GM19452 (cell line): ENCODE measurements at regions not wholly inside any gene's neighbourhood (a gene's known extent, or its start where the extent isn't known, plus 50 kb on each side); places are given as distances from the start of the nearest gene placed in this dataset.

Experiments used
- ATAC-seq: cut with Tn5 transposase; IDR thresholded peaks from one replicate; pipeline ENCODE4 v1.9.1; 2021; ENCODE audit not compliant: unreplicated experiment

DNA sequence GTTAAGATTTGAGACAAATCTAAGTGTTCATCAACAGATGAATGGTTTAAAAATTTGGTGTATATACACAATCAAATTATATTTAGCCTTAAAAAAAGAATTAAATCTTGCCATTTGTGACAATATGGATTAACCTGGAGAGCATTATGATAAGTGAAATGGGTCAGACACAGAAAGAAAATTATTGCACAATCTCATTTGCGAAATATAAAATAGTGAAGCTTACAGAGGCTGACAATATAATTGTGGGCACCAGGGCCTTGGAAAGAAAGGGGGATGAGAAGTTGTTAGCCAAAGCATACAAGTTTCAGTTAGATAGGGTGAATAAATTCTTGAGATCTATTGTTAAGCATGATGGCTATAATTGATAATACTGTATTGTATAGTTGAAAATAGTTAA, 883.0 kb downstream of the TECRL start:
- ATAC-seq = no peak

DNA sequence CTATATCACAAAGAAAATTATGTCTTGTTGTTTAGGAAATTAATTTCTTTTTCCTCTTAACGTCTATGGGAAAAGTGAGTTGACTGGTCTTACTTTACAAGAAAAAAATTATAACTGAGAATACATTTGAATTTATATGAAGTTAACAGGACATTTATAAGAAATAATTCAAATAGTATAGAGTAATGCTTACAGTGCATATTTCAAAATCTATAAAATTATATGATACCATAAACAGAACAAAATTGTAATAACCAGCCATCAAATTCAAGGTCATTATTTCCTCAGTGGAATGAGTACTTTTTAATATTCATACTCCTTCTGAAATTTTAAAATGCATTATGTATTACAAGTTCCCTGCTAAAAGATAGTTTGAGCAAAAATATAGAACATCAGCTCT, 884.5 kb downstream of the TECRL start:
- no peak for ATAC-seq

- no peak for ATAC-seq
Observed at GRCh38 chr4:63505714-63506460, 903.4 kb downstream of the TECRL start.

DNA sequence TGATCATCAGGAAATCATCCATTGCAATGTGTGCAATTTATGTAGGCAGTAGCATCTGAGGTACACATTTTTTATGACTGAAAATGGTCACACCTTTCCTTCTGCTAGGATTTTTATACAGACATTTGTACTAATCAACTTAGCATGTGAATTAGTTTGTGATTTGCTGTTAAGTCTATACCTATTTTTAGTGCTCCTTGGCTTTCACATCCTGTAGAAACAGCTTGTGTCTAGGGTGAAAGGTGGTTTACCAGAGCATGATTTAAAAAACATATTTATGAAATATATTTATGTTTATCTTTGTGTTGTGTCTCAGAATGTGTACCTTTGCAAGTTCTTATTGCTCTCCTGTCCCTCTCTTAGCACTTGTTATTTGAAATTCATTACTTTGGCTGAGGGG, 916.0 kb downstream of the TECRL start:
- ATAC-seq = no peak

DNA sequence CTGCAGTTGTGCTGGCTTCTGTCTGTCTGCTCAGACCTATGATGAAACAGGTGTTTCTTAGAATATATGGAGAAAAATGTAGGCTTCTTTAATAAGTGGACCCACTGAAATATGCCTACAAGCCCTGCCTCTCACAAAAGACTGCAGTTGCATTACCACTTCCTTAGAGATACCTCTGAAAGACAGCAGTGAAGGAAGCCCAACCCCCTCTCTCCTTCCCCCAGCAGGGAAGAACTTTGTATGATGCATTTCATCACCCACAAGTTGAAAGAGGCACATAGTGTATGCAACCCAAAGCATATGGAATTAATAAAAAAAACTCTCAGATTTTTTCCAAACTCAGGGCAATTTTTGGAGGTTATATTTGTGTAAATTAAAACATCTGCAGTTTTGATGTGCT, 916.7 kb downstream of the TECRL start:
- ATAC-seq = no peak

DNA sequence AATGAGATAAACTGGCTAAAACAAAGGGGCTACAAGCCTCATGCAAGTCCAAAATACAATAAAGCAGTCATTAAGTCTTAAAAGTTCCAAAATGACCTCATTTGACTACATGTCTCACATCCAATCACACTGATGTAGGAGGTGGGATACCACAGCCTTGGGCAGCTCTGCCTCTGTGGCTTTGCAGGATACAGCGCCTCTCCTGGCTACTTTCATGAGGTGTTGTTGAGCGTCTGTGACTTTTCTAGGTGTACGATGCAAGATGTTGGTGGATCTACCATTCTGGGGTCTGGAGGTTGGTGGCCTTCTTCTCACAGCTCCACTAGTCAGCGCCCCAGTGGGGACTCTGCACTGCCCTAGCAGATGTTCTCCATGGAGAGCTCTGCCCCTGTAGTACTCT, 944.9 kb downstream of the TECRL start:
- ATAC-seq = no peak

DNA sequence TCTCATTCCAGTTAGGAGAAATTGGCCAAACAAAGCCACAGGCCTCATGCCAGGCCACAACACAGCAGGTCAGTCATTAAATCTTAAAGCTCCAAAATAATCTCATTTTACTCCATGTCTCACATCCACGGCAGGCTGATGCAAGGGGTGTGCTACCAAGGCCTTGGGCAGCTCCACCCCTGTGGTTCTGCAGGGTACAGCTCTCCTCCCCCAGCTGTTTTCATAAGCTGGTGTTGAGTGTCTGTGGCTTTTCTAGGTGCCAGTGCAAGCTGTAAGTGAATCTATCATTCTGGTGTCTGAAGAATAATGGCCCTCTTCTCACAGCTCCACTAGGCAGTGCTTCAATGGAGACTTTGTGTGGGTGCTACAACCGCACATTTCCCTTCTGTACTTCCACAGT, 949.2 kb downstream of the TECRL start:
- ATAC-seq = no peak

- ATAC-seq = no peak
Observed at GRCh38 chr4:63459329-63459728, 949.9 kb downstream of the TECRL start.

GRCh38 chr4:63458010-63458409, 951.2 kb downstream of the TECRL start:
- ATAC-seq = no peak

GRCh38 chr4:63440236-63440635, 969.0 kb downstream of the TECRL start:
- ATAC-seq = no peak

- ATAC-seq = no peak
Observed at GRCh38 chr4:63430105-63430504, 979.1 kb downstream of the TECRL start.

DNA sequence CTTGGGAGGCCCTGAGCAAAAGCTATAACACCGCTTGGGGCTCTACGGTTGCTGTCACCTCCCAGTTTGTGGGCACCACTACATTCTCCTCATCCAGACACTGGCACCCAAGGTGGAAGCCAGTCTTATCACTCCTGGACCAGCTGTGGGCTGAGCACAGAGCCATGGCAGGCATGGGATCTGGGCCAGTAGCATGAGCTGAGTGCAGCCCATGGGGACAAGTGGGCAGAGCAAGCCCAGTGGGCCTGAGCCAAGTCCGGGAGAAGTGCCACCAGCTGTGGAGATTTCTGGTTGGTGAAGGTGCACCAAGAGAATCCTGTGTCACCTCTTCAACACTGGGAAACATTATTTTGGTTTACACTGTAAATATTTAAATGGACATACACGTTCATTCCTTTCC, 1013.0 kb downstream of the TECRL start:
- ATAC-seq = no peak

- ATAC-seq = no peak
Observed at GRCh38 chr4:63393544-63393943, 1015.7 kb downstream of the TECRL start.

- ATAC-seq = no peak
Observed at GRCh38 chr4:63379750-63380522, 1029.3 kb downstream of the TECRL start.

DNA sequence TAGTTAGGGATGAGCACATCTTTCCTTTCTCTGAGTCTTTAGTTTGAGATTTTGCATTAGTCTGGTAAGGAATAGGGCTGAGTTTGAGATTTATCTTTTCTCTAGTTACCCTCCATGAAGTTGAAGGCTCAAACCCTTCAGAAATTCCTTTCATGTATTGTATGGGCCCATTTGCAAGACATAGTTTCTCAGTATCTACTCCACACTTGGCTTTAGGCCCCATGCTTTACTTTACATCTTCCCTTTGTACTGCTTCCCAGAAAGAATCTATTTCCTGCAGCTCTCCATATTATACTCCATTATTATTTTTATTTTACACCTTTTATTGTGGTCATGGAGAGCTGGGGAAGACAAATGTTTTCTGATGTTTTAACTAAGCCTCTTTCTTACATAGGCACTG, 1038.2 kb downstream of the TECRL start:
- ATAC-seq = no peak

DNA sequence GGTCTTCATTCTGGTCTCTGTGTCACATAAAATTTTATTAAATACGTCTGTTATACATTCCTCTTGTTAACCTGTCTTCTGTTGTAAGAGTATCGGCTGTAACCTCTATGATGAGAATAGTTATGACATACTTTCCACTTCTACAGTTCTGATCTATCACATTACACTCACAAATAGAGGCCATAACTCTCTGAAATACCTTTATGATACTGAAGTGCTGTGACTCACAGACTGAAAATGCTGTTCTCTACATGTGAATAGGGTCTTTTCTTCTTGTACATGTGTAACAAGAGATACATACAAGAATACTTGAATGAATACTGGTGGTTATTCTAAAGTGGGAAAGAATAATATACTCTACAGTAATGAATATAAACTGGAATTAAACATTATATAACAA, 1047.6 kb downstream of the TECRL start:
- no peak for ATAC-seq

DNA sequence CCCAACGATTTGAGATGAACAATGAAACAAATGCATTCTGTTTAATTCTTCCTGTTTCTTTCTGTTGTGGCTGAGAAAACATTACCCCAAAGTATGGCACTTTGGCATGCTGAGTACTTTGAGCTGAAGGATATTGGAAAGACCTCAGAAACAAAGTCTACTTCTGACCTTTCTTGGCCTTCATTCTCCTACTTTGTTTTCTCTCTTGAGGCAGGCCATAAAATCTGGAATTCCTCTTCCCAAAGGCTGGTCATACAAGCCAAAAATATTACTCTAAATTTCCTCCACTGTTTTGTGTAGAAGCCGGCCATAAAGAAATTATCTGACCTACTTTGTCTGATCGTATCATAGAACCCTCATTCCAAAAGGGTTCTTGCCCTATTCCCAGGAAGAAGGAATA, 1048.2 kb downstream of the TECRL start:
- no peak for ATAC-seq

- ATAC-seq = no peak
Observed at GRCh38 chr4:63349674-63350025, 1059.6 kb downstream of the TECRL start.

DNA sequence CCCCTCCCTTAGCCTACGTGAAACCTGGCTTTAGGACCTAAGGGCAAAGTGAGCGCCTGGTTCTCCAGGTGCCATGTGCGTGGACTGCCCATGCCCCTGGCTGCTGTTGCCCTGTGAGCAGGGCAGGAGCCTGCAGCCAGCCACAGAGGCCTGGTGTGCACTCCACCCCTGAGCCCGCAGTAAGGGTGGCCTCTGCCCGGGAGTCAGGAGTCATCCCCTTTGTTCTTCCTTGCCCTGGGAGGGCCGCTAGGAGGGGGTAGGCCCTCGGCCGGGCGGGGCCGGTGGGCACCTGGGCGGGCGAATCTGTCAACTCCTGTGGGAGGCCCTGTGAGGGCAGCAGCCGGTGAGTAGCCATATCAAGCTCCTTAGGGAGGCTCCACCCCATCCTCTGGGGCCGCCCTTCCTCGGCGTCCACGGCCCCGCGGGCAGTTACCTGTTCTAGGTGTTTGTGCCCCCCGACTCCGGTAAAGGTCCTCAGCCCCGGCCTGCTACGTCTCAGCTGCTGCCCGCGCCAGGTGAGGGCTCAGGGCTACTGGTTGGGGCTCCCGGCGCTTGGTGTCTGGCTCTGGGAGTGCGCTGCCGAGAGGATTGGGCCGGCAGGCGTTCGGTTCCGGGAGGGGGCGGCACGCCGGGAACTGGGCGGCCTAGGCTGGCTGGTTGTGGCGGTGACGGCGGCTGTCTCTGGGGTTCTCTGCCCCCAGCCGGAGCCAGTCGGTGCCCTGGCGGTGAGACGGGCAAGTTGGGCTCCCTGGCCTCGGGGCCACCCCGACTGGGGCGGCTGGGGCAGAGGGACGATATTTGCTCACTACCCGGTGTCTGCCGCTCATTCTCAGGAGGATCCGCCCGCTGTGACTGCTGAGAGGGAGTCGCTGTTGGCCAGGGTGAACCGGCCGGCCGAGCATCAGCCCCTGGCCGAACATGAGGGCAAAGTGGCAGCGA, 1060.2 kb downstream of the TECRL start:
- no peak for ATAC-seq

- ATAC-seq = no peak
Observed at GRCh38 chr4:63325140-63325539, 1084.1 kb downstream of the TECRL start.

DNA sequence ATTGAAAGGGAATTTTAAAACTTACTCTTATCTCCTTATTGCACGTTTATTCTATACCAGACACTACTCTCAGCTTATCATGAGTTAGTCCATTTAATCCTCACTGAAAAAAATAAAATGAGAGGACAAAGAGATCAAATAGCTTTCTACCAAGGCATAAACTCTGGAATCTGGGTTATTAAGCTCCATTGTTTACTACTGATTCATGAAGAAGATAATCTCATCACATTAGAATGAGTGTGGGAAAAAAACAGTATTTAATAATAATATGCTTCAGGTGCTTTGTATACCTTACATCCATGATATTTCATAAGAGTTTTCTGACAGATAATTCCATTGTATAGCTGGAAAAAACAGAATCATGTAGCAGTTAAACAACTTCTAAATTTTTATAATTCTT, 1092.6 kb downstream of the TECRL start:
- no peak for ATAC-seq

GRCh38 chr4:63315651-63316050, 1093.6 kb downstream of the TECRL start:
- no peak for ATAC-seq
